ENCODE measurements at regions not wholly inside any gene's neighbourhood (a gene's known extent, or its start where the extent isn't known, plus 50 kb on each side); places are given as distances from the start of the nearest gene placed in this dataset.

- no peak for ATAC-seq
- Histone ChIP-seq H3K9me2 (ENCODE audit: insufficient read depth) (0 out of 2 replicates have a peak, but pooled peaks cover 2% of the 10 kb centered on the region), H3K4me1 (ENCODE audit: control insufficient read depth in 1 of 2, insufficient read depth in 2 of 2, low read length in 2 of 2) (no peaks in the 10 kb centered on the region), H4K20me1 (ENCODE audit: insufficient read depth) (no peaks in the 10 kb centered on the region), H3K9me3 (ENCODE audit: control insufficient read depth in 1 of 2, insufficient read depth in 1 of 2, low read depth in 1 of 2, low read length in 2 of 2) (no peaks in the 10 kb centered on the region; a peak in 1 of 4 replicates), H3K79me2 (ENCODE audit: insufficient read depth, low read length) (no peaks in the 10 kb centered on the region), H2AFZ (ENCODE audit: low read depth, low read length, poor library complexity, severe bottlenecking) (no peak overlapping the region), H3K4me3 (replicated peaks in 1 of 2; ENCODE audit: low read depth in 1 of 2, low read length in 2 of 2) (no peak overlapping the region), H3K27ac (ENCODE audit: low read depth, low read length) (no peak overlapping the region), H3K4me2 (ENCODE audit: low read length) (no peak overlapping the region), H3K27me3 (ENCODE audit: insufficient read depth, low read length) (peaks cover 53% of the 10 kb centered on the region), H3K36me3 (ENCODE audit: control insufficient read depth in 1 of 2, insufficient read depth in 2 of 2, low read length in 2 of 2) (no peaks in the 10 kb centered on the region), H3K9ac (ENCODE audit: low read length) (no peak overlapping the region)
- CTCF ChIA-PET = no interaction called here
- TF ChIP-seq REST (IDR thresholded peaks at IDR 0.05; ENCODE audit: low read depth) (no peak), ATF3 (IDR thresholded peaks at IDR 0.05) (no peak), MAX (IDR thresholded peaks at IDR 0.05) (no peak), TCF7L2 (IDR thresholded peaks at IDR 0.05; ENCODE audit: borderline replicate concordance, extremely low read depth, insufficient read depth, insufficient read length) (no peak), EZH2phosphoT487 (IDR thresholded peaks at IDR 0.05; ENCODE audit: borderline replicate concordance) (no peak), SIN3A (IDR thresholded peaks at IDR 0.05; ENCODE audit: low read depth) (no peak), POLR2A (IDR thresholded peaks at IDR 0.05; ENCODE audit: borderline replicate concordance, extremely low read depth, insufficient read depth, insufficient read length) (no peak), EZH2 (IDR thresholded peaks at IDR 0.05) (no peak), ZNF274 (IDR thresholded peaks at IDR 0.05; ENCODE audit: low read depth, low read length) (no peak), FOSL1 (IDR thresholded peaks at IDR 0.05; ENCODE audit: low read depth) (no peak), EGR1 (IDR thresholded peaks at IDR 0.05; ENCODE audit: low read depth) (no peak), YY1 (IDR thresholded peaks at IDR 0.05; ENCODE audit: extremely low read depth, insufficient replicate concordance, low read depth, low read length) (no peak)
- intact Hi-C loops (cut with micrococcal nuclease) = no loop called here
- DNase-seq (ENCODE audit: low read depth, low spot score) = no peak
- POLR2A ChIA-PET = no interaction called here
- RAD21 ChIA-PET (ENCODE audit: low non-redundant PET in 1 of 2, low total read pairs in 2 of 2, uncharacterized antibody in 2 of 2, unreplicated experiment in 2 of 2) = no interaction called here
- no TSS peak for BruUV-seq (replicated peaks)
These were observed 50.3 kb upstream of the LY86 start for GRCh38 chr6:6538261-6538660.

Measured in HCT116 (cell line).